ENCODE measurements at regions not wholly inside any gene's neighbourhood (a gene's known extent, or its start where the extent isn't known, plus 50 kb on each side); places are given as distances from the start of the nearest gene placed in this dataset.
"Not testable (repeated sequence)": the region's sequence is repeated elsewhere in the genome, so short reads cannot be mapped to it uniquely, and the experiment has no call there.

DNA sequence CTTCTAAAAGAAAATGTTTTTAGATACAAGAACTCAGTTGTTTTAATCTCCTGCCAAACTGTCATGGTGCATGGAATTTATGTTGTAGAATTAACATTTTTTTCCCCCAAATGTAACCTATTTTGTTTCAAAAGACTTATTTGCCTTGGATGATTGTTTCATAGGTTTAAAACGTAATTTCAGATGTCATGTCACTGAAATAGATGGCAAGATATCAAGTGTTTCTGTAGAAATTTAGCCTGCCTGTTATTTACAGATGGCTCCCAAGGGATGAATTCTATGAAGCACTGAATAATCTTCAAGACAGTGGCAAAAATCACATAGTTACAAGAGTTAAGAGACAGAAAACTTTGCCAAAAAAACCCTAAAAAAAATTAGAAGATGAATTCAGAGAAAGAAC, 1484.6 kb downstream of the OLFM4 start:
- TF ChIP-seq, protein P1, sequence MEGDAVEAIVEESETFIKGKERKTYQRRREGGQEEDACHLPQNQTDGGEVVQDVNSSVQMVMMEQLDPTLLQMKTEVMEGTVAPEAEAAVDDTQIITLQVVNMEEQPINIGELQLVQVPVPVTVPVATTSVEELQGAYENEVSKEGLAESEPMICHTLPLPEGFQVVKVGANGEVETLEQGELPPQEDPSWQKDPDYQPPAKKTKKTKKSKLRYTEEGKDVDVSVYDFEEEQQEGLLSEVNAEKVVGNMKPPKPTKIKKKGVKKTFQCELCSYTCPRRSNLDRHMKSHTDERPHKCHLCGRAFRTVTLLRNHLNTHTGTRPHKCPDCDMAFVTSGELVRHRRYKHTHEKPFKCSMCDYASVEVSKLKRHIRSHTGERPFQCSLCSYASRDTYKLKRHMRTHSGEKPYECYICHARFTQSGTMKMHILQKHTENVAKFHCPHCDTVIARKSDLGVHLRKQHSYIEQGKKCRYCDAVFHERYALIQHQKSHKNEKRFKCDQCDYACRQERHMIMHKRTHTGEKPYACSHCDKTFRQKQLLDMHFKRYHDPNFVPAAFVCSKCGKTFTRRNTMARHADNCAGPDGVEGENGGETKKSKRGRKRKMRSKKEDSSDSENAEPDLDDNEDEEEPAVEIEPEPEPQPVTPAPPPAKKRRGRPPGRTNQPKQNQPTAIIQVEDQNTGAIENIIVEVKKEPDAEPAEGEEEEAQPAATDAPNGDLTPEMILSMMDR (IDR thresholded peaks at IDR 0.05; ENCODE audit: low read depth, low read length, poor library complexity, severe bottlenecking): no peak
- TF ChIP-seq EZH2phosphoT487 (IDR thresholded peaks at IDR 0.05; ENCODE audit: borderline replicate concordance, low read length): no peak
- no peak overlapping the region for H3K27ac ChIP-seq (ENCODE audit: low read depth, low read length)
- H3K36me3 ChIP-seq (ENCODE audit: control insufficient read depth, low read length): no peaks in the 10 kb centered on the region
- H3K4me1 ChIP-seq (ENCODE audit: control insufficient read depth, low read length): no peaks in the 10 kb centered on the region
- H3F3A ChIP-seq (ENCODE audit: control insufficient read depth, insufficient read depth): no peaks in the 10 kb centered on the region
- no peaks in the 10 kb centered on the region for H4K20me1 ChIP-seq (ENCODE audit: control insufficient read depth, insufficient read depth, low read depth, low read length)
- no peak overlapping the region for H3K4me3 ChIP-seq (ENCODE audit: low read length)
- H3K4me2 ChIP-seq (ENCODE audit: low read length): no peak overlapping the region
- H3K27me3 ChIP-seq (ENCODE audit: control insufficient read depth, low read length): no peaks in the 10 kb centered on the region
- no peaks in the 10 kb centered on the region for H3K9me3 ChIP-seq (ENCODE audit: control insufficient read depth, insufficient read depth, low read length)
- no peaks in the 10 kb centered on the region for H3K9me2 ChIP-seq (replicated peaks; ENCODE audit: control insufficient read depth, low read length)
- no peaks in the 10 kb centered on the region for H3K79me2 ChIP-seq (ENCODE audit: control insufficient read depth, low read length)

DNA sequence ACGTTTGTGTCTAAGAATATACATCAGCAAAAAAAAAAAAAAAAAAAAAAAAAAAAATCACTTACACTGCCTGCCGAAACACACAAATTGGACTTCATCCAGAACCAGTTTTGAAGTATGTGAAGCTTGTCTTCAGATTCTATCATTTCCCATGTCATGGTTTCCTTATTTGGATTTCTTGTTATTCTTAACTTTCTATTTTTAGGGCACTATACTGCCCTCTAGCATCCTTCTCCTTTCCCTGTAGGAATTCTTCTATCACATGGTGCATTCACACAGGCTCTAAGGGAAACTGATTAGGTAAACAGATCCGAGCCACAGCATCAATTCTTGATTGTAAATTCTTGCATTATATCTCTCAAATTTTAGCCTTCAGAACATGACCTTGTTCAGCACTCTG, 1507.5 kb downstream of the OLFM4 start:
- Histone ChIP-seq H3K79me2 (ENCODE audit: control insufficient read depth, low read length) (no peaks in the 10 kb centered on the region), H3K27me3 (ENCODE audit: control insufficient read depth, low read length) (no peaks in the 10 kb centered on the region), H3K4me2 (ENCODE audit: low read length) (no peak overlapping the region), H3K27ac (ENCODE audit: low read depth, low read length) (no peak overlapping the region), H3F3A (ENCODE audit: control insufficient read depth, insufficient read depth) (no peaks in the 10 kb centered on the region), H3K4me1 (ENCODE audit: control insufficient read depth, low read length) (no peaks in the 10 kb centered on the region), H3K4me3 (ENCODE audit: low read length) (no peak overlapping the region), H4K20me1 (ENCODE audit: control insufficient read depth, insufficient read depth, low read depth, low read length) (no peaks in the 10 kb centered on the region), H3K9me2 (replicated peaks; ENCODE audit: control insufficient read depth, low read length) (0 out of 2 replicates have a peak, but pooled peaks cover 2% of the 10 kb centered on the region), H3K36me3 (ENCODE audit: control insufficient read depth, low read length) (no peaks in the 10 kb centered on the region), H3K9me3 (ENCODE audit: control insufficient read depth, insufficient read depth, low read length) (no peaks in the 10 kb centered on the region)
- no peak for TF ChIP-seq EZH2phosphoT487 (IDR thresholded peaks at IDR 0.05; ENCODE audit: borderline replicate concordance, low read length)
- TF ChIP-seq, protein P1 (IDR thresholded peaks at IDR 0.05; ENCODE audit: low read depth, low read length, poor library complexity, severe bottlenecking): no peak

DNA sequence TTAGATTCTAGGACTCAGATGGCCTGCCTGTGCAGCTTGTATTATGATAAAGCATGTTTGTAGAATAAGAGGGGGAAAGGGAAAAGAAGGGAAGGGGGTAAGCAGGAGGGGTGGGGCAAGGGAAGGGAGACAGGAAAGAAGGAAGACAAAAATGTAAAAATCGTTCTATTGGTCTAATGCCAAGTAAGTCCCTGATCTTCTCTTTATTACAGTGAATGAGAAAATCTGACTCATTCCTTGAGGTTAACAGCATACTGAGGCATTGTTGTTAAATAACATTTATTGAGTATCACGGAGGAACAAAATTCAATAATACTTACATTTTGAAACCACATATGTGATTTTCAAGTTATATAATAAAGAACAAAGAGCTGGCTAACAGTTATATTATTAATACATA, 1534.7 kb downstream of the OLFM4 start:
- H3K79me2 ChIP-seq (ENCODE audit: control insufficient read depth, low read length): no peaks in the 10 kb centered on the region

DNA sequence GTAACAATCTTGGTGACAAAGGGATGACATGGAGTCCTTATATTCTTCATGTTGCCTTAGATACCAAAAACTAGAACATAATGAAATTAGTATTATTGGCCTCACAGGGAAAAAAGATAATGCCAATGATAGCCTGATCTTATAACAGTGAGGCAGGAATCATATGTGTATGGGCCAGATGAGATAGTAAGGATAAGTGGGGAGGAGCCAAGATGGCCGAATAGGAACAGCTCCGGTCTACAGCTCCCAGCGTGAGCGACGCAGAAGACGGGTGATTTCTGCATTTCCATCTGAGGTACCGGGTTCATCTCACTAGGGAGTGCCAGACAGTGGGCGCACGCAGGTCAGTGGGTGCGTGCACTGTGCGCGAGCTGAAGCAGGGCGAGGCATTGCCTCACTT, 1543.4 kb downstream of the OLFM4 start:
- not testable (repeated sequence) for H3K4me1 ChIP-seq (ENCODE audit: control insufficient read depth, low read length); H3K4me3 ChIP-seq (ENCODE audit: low read length); H3K4me2 ChIP-seq (ENCODE audit: low read length)

More for the DNA sequence above, 1534.7 kb downstream of the OLFM4 start:
- Histone ChIP-seq H3K9me2 (replicated peaks; ENCODE audit: control insufficient read depth, low read length) (no peaks in the 10 kb centered on the region), H3K4me3 (ENCODE audit: low read length) (no peak overlapping the region), H3K9me3 (ENCODE audit: control insufficient read depth, insufficient read depth, low read length) (no peaks in the 10 kb centered on the region), H3K27me3 (ENCODE audit: control insufficient read depth, low read length) (no peaks in the 10 kb centered on the region), H3F3A (ENCODE audit: control insufficient read depth, insufficient read depth) (no peaks in the 10 kb centered on the region), H3K36me3 (ENCODE audit: control insufficient read depth, low read length) (no peaks in the 10 kb centered on the region), H3K4me2 (ENCODE audit: low read length) (no peak overlapping the region), H3K4me1 (ENCODE audit: control insufficient read depth, low read length) (no peaks in the 10 kb centered on the region), H4K20me1 (ENCODE audit: control insufficient read depth, insufficient read depth, low read depth, low read length) (no peaks in the 10 kb centered on the region), H3K27ac (ENCODE audit: low read depth, low read length) (no peak overlapping the region)
- TF ChIP-seq, protein P1 (IDR thresholded peaks at IDR 0.05; ENCODE audit: low read depth, low read length, poor library complexity, severe bottlenecking): no peak
- TF ChIP-seq EZH2phosphoT487 (IDR thresholded peaks at IDR 0.05; ENCODE audit: borderline replicate concordance, low read length): no peak

More for the DNA sequence above, 1543.4 kb downstream of the OLFM4 start:
- H3K27me3 ChIP-seq (ENCODE audit: control insufficient read depth, low read length); H4K20me1 ChIP-seq (ENCODE audit: control insufficient read depth, insufficient read depth, low read depth, low read length); H3K9me2 ChIP-seq (replicated peaks; ENCODE audit: control insufficient read depth, low read length); H3F3A ChIP-seq (ENCODE audit: control insufficient read depth, insufficient read depth); H3K79me2 ChIP-seq (ENCODE audit: control insufficient read depth, low read length); H3K9me3 ChIP-seq (ENCODE audit: control insufficient read depth, insufficient read depth, low read length); H3K36me3 ChIP-seq (ENCODE audit: control insufficient read depth, low read length); H3K27ac ChIP-seq (ENCODE audit: low read depth, low read length): not testable (repeated sequence)
